AG09309 (cell line): ENCODE measurements at regions not wholly inside any gene's neighbourhood (a gene's known extent, or its start where the extent isn't known, plus 50 kb on each side); places are given as distances from the start of the nearest gene placed in this dataset.
"Not testable (repeated sequence)": the region's sequence is repeated elsewhere in the genome, so short reads cannot be mapped to it uniquely, and the experiment has no call there.

Experiments
- DNase-seq: peaks from one replicate; pipeline ENCODE4 v3.0.0-alpha.2; 2010; ENCODE audit warnings: low read depth
- H3K4me3 ChIP-seq: 2 replicates; pipeline ENCODE4 v1.5.1; 2011; ENCODE audit warnings: mild to moderate bottlenecking, low read depth, low read length, moderate library complexity; ENCODE audit not compliant: control insufficient read depth
- TF ChIP-seq, protein P1 (sequence below): IDR thresholded peaks from 2 replicates; pipeline ENCODE4 v1.5.1; 2011; ENCODE audit warnings: mild to moderate bottlenecking, low read depth, low read length, inconsistent platforms; ENCODE audit not compliant: insufficient read depth, control insufficient read depth; ENCODE audit errors: missing control alignments

DNA sequence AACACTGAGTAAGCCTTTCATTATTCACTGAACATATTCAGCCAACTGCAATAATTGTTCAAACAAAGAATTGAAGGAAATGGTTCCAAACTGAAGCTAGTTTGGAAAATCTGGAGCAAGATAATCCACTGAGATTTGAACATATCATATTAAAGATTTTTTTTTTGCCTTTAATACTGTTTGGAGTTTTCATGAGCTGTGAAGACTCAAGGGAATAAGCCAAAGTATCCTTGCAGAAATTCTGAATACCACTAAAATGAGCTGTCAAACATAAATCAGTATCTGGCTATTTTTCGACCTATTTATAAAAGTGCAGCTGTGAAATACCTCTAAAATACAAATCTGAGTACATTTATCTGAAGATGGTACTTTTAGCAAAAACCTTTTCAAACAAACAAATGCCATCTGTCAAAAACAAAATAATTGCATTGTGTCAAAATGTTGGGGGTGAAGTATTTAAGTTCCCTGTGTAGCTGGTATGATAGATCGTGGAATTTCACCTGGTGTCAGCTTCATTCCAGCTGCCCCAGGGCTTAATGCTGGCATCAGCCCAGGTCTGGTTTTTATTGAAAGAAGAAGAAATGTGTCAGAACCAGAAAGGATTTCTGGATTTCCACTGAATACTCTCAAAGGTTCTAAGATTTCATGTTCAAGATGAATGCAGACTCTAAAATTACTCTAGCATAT, 149.0 kb upstream of the GRAMD2B start:
- H3K4me3 ChIP-seq, result no peak overlapping the region
- no peak for DNase-seq

DNA sequence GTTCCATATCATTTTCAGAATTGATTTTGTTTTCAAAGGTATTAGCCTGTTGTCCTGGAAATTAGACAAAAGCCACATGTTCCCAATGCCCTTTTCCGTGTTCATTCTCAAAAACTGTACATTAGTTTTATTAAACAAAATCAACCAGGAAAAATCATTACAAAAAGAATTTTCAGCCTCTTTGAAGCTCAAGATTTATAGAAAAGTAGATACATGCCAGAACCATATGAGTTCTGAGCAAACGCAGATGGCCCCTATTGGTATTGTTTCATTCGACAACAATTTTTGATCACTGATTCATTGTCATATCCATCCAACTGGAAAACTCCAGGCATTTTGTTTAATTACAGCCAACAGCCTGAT, 148.5 kb upstream of the GRAMD2B start:
- TF ChIP-seq, protein P1, sequence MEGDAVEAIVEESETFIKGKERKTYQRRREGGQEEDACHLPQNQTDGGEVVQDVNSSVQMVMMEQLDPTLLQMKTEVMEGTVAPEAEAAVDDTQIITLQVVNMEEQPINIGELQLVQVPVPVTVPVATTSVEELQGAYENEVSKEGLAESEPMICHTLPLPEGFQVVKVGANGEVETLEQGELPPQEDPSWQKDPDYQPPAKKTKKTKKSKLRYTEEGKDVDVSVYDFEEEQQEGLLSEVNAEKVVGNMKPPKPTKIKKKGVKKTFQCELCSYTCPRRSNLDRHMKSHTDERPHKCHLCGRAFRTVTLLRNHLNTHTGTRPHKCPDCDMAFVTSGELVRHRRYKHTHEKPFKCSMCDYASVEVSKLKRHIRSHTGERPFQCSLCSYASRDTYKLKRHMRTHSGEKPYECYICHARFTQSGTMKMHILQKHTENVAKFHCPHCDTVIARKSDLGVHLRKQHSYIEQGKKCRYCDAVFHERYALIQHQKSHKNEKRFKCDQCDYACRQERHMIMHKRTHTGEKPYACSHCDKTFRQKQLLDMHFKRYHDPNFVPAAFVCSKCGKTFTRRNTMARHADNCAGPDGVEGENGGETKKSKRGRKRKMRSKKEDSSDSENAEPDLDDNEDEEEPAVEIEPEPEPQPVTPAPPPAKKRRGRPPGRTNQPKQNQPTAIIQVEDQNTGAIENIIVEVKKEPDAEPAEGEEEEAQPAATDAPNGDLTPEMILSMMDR, result no peak
- no peak for DNase-seq
- no peak overlapping the region for H3K4me3 ChIP-seq

More for the DNA sequence above, 149.0 kb upstream of the GRAMD2B start:
- TF ChIP-seq, protein P1, result no peak

DNA sequence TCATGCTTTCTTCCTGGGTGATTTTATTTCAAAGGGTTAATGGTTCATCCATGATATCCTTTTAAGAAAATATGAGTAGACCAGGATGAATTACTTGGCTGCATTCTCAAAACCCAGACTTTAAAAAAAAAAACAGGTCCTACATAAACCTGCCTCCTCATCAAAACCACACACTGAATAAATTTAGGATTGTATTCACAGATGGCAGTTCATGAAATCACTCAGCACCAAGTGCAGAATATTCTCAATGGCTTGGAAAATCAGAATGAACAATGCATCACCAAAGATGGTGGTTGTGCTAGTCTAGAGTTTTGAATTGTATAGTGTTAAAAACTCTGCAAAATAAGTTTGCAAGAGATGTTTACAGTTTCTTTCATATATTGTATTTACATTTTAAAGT, 145.4 kb upstream of the GRAMD2B start:
- H3K4me3 ChIP-seq, result no peak overlapping the region
- TF ChIP-seq, protein P1, result no peak
- DNase-seq, result no peak

DNA sequence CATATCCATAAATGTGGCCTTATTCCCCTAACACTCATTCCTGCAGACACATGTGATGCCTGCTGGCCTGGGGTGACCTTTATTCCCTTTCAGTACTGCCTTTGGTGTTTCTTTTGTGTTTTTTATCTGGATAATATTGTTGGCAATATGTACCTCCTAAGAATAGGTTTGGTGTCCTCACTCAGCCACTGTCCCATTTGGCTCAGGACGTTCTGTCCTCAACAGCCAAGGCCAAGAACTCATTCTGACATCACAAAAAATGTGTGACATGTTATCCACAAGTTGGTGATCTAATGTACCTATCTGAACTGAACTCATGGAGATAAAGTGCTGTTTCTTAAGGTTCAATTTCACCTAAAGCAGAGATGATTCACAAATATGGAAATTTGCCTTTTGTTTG, 142.9 kb upstream of the GRAMD2B start:
- no peak for DNase-seq
- TF ChIP-seq, protein P1, result no peak
- no peak overlapping the region for H3K4me3 ChIP-seq

DNA sequence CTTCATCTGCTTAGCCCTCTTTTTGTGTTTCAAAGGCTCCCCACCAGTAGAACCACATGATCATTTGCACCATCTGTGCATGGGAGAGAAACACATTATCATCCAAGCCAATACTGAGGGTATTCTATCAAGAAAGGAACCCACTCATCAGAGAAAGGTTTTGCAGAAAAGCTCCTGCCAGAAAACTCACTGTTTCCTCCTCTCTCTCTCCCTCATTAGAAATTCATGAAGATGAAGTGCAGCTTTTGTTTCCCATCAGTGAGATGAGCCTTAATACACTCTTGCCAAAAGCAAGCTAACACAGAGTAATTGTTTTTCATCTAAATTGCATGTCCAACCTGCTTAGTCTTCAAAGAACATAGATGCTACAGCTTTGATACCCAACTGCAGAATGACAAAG, 142.4 kb upstream of the GRAMD2B start:
- H3K4me3 ChIP-seq, result no peak overlapping the region
- no peak for DNase-seq
- TF ChIP-seq, protein P1, result no peak

DNA sequence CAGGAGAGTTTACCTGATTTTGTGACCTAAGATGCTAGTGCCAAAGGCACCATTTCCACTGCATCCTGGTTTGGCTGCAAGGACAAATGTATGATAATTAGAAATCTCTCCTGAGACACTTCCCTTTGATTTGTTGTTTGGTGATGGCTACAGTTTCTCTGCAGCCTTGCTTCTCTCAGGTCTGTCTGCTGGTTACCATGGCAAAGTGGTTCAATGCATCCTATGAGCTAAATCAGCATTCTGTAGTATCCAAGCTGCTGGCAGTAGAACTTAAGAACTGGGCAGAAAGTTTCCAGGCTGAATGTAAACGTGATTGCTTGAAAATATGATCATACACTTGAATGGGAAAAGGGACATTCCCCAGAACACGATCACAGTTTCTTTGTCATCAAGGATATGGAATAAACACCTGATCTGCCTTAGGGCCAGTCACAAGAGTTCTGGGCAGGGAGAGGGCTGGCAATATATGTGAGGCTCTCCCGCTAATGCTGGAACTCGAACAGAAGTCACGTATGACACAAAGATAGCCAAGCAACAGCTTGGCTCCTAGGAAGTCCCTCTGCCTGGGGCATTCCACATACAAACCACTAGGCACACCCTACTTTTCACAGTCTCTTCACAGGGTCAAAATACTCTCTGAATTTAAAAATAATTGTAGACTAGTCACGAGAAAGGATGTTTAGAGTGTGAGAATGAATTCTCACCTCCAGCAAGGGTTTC, 138.1 kb upstream of the GRAMD2B start:
- no peak for DNase-seq
- TF ChIP-seq, protein P1, result no peak
- no peak overlapping the region for H3K4me3 ChIP-seq

DNA sequence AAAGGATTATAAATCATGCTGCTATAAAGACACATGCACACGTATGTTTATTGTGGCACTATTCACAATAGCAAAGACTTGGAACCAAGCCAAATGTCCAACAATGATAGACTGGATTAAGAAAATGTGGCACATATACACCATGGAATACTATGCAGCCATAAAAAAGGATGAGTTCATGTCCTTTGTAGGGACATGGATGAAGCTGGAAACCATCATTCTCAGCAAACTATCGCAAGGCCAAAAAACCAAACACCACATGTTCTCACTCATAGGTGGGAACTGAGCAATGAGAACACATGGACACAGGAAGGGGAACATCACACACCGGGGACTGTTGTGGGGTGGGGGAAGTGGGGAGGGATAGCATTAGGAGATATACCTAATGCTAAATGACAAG, 127.1 kb upstream of the GRAMD2B start:
- not testable (repeated sequence) for H3K4me3 ChIP-seq, DNase-seq
